GM21825 (cell line): ENCODE measurements at regions not wholly inside any gene's neighbourhood (a gene's known extent, or its start where the extent isn't known, plus 50 kb on each side); places are given as distances from the start of the nearest gene placed in this dataset.

Experiments used
- ATAC-seq: cut with Tn5 transposase; IDR thresholded peaks from one replicate; pipeline ENCODE4 v1.9.1; 2021; ENCODE audit warnings: mild to moderate bottlenecking, moderate library complexity; ENCODE audit not compliant: unreplicated experiment

DNA sequence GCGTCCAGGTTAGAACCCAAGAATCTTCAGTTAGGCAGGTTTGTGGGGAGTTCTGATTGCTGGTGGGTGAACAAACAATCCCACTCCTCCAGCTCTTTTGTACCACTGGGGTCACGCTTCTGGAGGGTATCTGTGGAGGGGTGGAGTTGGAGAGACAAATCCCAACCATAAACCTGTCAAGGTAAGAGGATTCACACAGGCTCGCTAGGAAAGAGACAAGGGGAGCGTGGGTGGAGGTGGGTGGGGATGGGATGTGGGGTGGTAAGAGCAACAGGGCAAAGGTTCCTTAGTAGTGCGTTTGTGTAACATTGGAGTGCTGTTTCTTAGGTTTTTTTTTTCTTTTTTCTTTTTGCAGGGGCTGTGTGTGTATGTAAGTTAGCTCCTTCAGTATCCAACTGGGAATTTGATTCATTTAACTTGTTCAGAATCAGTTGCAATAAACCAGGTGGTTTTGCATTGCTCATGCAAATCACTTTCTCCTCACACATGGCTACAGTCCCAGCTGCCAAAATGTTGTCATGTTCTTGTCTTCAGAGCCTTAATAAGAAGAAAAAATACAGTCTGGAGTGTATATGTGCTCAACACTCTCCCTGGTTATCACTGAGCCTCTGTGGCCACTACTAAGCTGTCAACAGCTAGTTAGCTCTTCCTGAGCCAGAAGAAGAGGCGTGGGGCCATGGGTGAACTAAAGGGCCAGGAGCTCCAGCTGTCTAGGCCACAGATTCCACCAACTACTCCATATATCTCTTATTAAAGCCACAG is 164.0 kb upstream of the RAD23B start:
- ATAC-seq, result no peak

DNA sequence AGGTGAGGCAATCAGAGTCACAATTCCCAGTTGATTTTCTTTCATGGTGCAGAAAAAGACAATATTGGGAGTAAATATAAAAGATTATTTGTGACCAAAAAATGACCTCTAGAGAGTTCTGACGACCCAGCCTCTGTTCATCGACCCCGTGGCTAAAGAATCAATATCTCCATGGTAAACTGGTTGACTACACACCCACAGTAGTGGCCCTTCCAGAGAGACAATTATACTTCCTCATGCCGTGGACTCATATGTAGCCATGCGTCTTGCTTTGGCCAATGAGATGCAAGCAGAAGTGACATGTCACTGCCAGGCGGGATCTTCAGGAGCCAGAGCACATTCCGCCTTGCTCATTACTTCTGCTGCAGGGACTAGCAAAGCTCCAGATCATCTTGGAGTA is 163.3 kb upstream of the RAD23B start:
- no peak for ATAC-seq

DNA sequence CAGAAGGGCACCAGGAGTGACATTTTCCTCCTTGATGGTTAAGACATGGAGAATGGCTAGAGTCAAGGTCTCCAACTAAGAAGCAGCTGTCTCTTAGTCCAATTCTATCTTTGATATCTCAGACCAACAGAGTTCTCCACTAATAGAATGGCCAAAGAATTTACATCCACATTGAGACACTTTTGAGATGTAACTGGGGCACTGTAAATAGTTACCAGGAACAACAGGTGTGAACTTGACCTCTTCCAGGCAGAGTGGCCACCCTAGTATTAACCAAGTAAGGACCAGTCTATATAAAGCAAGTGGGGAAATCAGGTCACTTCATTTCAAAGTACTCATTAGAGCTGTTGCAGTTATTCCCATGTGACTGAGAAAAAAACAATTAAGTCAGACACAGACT is 159.7 kb upstream of the RAD23B start:
- no peak for ATAC-seq

- no peak for ATAC-seq
Measured at GRCh38 chr9:107127608-107128007, 155.5 kb upstream of the RAD23B start.

DNA sequence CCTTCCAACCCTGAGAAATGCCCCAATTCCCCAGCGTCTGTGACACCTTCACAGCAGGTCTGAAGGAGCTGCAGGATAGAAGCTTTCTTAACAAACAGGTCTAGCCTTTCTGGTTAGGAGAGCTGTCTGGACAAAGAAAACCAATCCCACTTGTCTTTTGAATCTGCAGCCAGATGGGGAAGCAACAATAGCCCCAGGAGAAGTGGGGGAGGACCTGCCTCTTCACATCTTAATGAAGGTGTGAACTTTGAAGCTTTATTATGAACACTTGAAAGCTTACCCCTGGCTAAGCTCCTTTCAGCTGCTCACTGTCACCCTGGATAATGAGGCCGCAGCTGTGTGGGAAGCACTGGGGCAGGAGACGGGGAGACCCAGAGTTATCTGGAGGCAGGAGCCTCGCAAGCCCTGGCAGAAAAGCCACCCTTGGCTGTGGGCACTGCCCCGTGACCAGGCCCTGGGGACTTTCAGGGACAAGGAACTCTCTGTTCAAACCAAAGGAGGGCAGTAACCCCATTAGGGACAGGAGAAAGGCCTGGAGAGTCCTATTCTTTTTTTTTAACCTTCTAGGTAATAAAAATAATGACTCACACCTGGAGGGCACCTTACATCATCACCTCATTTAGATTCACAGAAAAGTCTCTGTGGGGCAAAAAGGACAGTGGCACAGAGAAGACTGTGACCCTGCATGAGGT is 151.8 kb upstream of the RAD23B start:
- ATAC-seq, result no peak

- no peak for ATAC-seq
Measured at GRCh38 chr9:107136296-107136695, 146.8 kb upstream of the RAD23B start.

- ATAC-seq, result no peak
Measured at GRCh38 chr9:107137495-107138202, 145.4 kb upstream of the RAD23B start.

- ATAC-seq, result no peak
Measured at GRCh38 chr9:107138261-107138992, 144.7 kb upstream of the RAD23B start.

GRCh38 chr9:107141967-107142366 is 141.1 kb upstream of the RAD23B start:
- no peak for ATAC-seq

DNA sequence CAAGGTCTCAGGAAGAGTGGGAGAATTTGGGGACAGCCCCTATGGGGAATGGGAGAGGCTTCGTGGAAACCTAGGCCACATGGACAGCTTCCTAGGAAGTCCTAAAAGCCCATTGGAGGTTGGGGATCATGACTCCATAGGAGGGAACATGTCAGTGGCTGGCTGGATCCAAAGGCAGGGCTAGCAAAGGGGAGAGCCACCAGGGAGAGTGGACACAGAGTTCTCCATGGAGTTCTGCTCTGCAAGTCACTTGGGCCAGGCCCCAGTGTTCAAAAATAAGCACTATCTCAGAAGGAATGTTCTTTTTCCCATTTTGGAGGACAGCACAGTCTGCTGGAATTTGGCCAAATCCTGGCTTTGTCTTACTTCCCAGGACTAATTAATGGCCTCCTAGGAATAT is 140.6 kb upstream of the RAD23B start:
- no peak for ATAC-seq

DNA sequence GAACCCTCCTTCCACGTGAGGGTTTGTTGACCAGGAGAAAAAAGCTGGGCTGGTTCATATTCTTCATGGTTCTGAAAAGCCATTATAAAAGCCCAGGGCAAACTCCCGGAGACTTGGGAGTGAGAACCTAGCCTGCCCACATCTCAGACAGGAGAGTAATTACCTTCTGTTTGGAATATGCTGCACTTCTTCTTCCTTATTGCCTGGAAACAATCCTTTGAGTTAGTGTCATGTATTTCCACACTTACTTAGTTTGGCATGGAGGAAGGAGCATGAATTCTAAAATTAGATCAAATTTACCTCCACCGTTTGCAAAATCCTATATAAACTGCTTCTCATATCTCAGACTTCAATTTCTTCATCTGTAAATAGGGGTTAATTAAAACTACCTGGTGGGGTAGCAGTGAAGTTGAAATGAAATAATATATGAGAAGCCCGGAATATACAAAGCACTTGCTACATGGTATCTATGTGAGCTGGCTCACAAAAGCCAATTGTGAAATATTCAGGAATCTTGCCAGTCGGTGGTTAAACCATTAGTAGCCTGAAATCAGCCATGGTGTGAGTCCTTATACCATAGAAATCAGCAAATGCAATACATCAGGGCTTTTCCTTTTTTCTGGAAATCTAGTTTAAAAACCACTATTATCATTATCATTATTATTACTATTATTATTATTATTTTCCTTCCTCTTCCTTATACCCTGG is 140.0 kb upstream of the RAD23B start:
- no peak for ATAC-seq

DNA sequence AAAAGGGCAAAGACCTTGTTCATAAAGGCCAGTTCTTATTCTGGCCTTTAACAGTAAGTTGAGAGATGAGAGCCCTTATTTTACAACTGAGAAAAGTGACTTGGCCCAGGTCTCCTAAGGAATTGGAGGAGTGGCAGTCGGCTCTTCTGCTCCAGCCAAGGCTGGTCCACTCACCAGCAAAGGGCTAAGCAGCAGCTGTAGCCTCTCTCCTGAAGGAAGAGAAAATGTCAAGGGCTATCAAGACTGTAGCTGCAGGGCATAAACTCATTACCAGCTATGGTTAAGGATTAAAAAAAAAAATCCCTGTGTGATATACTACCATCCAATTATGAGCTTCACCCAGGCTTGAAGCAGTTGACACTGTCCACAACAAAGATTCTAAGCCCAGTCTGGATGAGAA is 138.6 kb upstream of the RAD23B start:
- ATAC-seq, result no peak

DNA sequence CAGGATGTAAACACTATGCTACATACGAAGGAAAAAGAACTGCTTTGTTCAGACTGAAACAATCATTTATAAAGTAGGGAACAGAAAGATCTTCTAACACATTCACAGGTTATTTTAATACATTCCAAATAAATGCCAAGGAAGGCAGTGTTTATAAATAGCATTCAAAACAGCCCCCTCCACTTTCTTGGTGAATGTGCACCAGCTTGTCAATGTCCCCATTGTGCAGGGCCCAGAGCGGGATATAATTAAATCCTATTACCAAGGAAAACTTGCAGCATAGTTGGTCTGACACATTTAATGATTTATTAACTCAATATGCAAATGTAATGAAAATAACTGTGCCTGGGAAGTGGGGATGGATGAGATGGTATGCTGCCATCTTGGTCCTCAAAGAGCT is 135.9 kb upstream of the RAD23B start:
- ATAC-seq, result no peak

DNA sequence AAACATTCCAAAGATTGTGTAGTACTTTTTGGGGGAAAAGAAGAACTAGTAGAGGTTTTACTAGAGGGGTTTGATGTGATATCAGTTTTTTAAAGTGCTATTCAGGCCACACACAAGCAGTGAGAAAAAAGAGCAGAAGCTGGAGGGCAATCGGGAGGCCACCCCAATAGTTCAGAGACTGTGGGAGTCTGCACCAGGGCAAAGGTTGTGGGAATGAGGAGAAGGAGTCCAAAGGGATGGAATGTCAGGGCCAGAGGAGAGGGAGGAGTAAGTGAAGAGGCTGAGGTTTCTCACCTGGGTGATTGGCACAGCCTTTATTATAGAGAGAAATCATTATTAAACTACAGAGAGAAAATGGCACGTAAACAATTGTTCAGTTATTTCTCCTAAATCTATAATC is 134.9 kb upstream of the RAD23B start:
- no peak for ATAC-seq

DNA sequence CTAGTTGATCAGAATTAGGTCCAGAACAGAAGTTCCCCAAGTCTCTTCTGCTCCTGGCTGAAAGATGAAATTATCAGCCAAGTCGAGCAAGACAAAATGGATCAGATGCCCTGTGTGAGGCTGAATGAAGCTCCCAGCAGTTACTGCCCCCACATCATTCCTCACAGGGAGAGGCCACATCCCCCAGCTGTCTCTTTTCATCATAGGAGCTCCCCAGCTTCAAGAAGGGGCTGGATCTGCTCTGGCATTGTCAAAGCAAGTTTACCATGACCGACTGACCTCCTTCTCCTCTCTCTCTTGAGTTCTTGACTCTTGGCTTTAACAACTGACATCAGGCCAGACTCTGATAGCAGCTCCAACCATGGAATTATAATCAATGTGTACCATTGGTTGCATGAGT is 133.3 kb upstream of the RAD23B start:
- ATAC-seq, result no peak

DNA sequence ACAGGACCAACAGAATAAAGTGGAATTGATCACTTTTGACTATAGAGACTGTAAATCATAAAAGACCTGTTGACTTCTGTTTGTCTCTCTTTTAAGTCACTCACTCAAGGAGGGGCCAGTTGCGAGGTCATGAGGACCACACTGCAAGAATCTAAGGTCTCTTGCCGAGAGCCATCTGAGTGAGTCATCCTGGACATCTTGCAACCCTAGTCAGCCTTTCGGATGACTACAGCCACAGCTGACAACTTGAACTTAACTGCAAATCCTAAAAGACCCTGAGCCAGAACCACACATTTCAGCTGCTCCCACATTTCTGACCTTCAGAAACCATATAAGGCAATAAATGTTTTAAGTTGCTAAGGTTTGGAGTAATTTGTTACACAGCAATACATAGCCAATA is 129.7 kb upstream of the RAD23B start:
- no peak for ATAC-seq

DNA sequence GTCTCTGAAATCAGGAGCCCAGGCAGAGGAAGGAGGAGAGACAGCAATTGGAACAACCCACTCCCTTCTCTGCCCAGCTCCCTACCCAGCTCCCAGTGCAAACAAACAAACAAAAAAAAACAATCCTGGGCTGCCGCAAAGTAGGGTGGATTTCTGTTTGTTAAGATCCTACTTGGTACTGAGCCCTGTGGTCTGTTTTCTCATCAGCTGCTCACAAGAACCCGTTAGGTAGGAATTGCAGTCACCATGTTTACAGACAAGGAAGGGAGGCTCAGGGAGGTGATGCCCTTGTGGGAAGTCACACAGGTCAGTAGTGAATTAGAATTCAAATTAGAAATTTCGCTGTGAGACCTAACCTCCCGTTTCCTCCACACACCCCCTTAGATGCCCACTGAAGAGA is 128.8 kb upstream of the RAD23B start:
- no peak for ATAC-seq

GRCh38 chr9:107154766-107155165 is 128.3 kb upstream of the RAD23B start:
- ATAC-seq, result no peak

GRCh38 chr9:107155244-107155817 is 127.7 kb upstream of the RAD23B start:
- no peak for ATAC-seq

- ATAC-seq, result no peak
Measured at GRCh38 chr9:107158321-107158720, 124.8 kb upstream of the RAD23B start.
